Cerebellar nuclear complex (tissue), 1 donor: ENCODE measurements at regions not wholly inside any gene's neighbourhood (a gene's known extent, or its start where the extent isn't known, plus 50 kb on each side); places are given as distances from the start of the nearest gene placed in this dataset.
"Not testable (repeated sequence)": the region's sequence is repeated elsewhere in the genome, so short reads cannot be mapped to it uniquely, and the experiment has no call there.

ENCODE experiments used
- DNase-seq, 2 experiments: peaks; one replicate each; lab custom pipeline; 2025; lab: John Stamatoyannopoulos, UW

DNA sequence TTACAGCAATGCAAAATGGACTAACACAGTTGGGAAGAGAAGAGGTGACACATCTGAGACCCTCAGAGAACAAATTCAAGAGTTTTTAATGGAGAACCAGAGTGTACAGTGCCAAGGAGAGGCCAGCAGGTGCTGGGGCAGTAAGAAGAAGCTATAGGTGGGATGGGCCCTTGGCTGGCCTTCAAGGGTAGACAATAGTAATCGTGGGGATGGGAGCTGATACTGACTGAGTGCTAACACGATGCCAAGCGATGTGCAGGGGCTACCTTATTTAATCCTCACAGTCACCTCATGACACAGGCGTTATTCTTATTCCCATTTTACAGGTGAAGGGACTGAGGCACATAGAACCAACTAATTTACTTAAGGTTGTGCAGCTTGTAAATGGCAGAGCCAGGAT is 131.9 kb upstream of the ID2 start:
- no peak for DNase-seq

DNA sequence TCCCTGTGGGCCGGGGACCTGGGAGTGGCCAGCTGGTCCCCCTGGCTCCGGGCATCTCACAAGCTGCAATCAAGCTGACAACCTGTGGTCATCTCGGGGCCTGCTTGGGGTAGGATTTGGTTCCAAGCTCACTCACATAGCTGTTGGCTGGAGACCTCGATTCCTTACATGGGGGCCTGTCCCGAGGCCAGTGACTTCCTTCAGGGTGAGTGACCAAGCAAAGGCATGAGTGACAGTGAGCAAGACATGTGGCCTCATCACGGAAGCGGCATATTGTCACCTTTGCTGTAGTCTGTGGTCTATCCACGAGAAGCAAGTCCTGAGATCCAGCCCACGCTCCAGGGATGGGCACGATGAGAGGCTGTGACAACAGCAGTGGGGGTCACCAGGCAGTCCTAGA is 131.4 kb upstream of the ID2 start:
- no peak for DNase-seq

DNA sequence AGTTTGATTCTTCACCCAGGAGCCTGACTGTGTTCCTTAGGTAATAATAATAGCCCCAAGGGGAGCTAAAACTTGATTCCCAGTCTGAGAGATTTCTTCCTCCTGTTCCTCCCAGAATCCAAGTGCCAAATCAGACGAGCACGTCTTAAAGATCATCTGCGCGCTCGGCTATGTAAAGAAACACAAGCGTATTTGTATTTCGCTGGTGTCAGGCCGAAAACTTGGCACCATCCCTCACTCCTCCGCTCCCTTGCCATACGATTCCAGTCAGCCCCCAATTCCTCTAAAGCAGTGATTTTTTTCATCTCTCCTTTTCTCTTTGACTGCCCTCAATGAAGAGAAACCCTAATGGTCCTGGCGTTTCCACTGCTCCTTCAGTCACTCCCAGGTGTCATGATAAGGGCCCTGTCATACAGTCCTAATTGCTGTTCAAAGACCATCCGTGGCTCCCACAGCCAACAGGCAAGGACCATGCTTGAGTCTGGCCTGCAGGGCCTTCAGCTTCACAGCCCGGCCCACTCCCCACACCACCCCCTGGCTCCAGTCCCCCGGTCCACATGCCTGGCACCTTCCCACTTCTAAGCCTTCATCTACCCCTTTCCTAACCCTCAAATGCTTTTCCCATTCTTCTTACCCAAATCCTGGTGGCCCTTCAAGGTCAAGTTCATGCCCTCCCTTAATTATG is 130.8 kb upstream of the ID2 start:
- DNase-seq, result no peak

DNA sequence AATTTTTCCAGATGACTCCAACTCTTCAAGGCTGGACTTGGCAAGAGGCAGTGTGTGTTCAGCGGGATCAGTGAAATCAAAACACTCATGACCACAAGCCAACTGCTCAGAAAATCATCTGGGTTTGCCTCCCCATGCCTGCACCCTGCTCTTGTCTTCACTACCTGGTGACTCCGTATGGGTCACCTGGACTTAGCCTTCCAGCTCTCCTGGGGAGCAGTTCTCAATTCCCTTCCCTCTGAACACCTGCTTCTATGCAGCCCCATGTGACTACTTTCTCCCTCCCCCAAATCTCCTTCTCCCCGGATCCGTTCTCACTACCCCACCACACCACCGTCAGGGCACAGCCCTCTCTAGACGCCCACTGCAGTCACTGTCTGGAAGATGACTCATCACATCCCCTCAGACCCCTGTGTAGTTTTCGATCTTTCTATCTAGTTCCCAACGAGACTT is 130.2 kb upstream of the ID2 start:
- DNase-seq, result no peak

DNA sequence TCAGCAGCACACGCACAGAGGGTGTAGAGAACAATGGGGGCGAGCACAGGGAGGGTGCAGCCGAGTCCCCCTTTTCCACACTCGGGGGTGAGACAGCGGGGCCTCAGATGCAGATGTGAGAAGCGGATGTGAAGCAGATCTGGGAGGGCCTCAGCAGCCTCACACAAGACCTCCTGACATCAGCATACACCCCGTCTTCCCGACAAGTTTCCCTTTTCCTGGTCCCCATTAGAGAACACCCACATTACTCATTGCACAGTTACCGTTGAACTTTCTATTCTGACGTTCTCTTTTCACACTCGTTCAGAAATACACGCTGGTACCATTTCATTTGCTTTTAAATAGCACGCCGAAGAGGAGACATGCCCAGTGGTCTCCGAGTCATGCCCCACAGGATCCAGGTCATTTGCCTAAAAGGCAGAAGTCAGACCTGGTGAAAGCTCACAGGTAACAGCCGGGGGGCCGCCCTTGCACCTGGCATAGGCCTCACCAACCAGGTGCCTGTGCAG is 129.5 kb upstream of the ID2 start:
- no peak for DNase-seq

DNA sequence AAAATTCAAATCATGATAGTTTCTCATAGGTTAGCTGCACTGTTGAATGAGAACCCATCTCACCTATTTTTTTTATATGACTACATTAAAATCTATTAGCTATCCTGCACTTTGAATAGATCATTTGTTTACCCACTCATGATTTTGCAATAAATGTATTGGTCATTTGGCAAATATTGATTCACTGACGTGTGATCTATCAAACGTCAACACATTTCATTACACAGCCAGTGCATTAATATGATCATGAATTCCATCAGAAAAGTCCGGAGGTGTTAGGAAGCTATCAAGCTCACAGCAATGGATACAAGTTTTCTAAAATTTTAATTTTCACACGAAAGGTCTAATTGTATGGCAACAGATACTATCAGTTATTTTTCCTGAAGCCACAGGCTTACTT is 128.2 kb upstream of the ID2 start:
- no peak for DNase-seq

DNA sequence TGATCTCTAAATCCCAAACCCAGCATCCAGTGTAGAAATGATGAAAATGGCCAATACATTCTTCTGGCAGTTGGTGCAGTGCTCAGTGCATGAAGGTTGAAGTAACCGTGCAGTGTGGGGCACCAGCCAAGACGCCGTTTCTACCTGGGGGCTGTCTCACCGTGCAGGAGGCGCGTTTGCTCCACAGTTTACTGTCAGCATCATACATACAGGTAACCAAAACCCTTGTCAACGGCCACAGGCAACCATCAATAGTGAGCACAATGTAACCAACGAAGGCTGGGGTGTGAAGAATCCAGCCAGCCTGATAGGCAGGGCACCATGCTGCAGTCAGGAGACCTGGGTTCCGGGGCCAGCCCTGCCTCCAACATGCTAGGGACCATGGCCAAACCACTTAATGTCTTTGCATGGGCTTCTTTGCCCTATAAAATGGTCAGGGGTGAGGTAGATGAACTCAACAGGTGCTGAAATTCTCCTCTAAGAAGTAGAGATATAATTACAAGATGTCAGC is 127.5 kb upstream of the ID2 start:
- DNase-seq, result no peak

DNA sequence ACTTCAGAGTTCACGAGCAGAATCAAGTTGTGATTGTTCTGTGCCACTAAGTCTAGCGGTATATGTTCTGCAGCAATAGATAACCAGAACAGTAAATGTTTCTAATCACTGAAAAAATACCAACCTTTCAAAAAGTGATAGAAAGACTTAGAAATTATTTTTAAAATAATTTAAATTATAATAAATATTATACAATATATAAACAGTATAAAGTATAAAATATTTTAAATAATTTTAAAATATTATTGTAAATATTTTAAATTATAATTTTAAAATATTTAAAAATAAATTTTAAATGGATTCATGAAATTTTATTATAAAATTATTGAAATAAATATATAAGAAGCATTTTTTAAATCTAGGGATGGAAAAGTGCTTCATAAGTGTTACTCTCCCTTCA is 126.3 kb upstream of the ID2 start:
- DNase-seq, result no peak

DNA sequence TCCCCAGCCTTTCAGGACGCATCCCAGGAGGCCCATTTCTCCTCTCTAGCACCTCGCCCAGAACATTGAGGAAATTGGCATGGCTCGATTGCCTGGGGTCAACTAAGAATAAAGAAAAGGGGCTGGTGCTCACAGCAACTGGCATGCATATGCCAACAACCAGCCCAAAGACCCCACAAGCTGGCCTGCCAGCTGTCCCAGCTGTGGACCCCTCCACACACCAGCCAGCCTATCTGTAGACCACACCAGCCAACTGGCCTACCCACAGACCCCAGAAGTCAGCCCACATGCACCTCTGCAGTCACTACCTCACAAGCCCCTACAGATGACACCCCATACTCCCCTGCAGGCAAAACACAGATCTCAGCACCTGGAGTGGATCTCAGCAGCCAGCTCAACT is 123.8 kb upstream of the ID2 start:
- DNase-seq, result no peak

DNA sequence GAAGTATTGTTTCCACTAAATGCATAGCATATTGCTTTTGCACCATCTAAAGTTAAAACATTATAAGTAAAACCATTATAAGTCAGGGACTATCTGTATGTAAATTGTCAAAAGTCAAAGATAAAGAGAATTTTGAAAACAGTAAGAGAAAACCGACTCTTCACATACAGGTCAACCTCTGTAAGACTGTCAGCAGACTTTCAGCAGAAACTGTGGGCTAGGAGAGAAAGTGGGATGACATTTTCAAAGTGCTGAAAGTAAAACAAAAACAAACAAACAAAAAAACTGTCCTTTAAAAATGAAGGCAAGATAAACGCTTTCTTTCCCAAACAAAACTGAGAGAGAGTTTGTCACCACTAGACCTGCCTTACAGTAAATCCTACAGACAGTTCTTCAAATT is 122.9 kb upstream of the ID2 start:
- no peak for DNase-seq

DNA sequence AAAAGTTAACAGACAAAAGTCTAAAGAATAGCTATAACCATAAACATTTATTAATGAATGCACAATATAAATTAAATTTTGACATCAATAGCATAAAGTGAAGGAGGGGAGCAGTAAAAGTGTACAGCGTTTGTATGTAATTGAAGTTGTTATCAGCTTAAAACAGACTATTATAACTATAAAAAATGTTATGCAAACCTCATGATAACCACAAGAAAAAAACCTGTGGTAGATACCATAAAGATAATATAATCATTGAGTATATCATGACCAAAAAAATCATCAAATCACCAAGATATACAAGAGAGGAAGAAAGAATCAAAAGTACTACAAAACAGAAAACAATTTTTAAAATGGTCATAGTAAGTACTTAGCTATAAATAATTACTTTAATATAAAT is 122.1 kb upstream of the ID2 start:
- no peak for DNase-seq

DNA sequence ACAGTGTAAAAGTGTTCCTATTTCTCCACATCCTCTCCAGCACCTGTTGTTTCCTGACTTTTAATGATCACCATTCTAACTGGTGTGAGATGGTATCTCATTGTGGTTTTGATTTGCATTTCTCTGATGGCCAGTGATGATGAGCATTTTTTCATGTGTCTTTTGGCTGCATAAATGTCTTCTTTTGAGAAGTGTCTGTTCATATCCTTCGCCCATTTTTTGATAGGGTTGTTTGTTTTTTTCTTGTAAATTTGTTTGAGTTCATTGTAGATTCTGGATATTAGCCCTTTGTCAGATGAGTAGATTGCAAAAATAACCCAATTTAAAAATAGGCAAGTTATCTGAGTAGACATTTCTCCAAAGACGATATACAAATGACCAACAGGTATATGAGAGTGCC is 120.2 kb upstream of the ID2 start:
- not testable (repeated sequence) for DNase-seq

DNA sequence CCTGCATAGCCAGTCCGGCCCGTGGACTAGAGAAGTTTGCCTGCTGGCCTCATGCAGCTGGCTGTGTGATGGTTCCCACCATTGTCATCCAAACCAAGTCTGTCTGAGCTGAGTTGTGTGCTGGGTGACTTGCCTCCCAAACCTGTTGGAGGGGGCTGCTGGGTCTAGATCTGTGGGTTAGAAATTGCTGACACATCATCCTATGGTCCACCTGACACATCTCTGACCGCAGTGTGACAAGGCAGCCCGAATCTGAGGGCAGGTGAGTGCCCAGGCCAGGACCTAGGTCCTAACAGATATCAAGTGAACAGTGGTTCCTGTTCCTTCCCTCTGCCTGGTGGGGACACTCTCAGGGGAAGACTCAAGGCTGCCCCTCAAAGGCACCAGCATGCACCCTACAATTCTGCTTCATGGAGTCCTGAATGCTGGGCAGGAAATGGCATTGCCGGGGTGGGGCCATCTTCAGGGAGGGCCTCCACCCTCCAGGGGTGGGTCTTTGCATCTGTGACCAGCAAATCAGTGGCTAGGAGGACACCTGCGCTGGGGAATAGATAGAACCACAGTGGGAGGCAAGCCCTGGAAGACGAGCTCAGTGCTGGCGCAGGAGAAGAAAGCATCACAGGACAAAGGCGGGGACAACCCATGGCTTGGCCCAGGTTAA is 117.9 kb upstream of the ID2 start:
- no peak for DNase-seq

DNA sequence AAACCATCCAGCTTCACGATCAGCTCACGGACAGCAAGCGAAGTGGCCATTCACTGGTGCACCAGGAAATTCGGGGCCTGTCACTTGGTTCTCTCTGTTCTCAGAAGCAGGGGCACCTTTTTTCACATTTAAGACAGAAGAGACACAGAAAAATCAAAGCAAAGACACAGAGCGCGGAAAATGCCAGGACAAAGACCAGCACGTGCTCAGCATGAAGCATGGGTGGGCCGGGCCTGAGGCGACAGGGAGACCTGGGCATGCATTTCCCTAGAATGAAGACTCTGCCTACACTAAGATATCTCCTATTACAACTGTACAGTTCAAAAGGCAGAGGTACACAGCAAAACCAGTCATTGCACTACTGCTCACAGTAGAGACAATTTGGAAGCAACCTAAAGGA is 117.4 kb upstream of the ID2 start:
- no peak for DNase-seq

DNA sequence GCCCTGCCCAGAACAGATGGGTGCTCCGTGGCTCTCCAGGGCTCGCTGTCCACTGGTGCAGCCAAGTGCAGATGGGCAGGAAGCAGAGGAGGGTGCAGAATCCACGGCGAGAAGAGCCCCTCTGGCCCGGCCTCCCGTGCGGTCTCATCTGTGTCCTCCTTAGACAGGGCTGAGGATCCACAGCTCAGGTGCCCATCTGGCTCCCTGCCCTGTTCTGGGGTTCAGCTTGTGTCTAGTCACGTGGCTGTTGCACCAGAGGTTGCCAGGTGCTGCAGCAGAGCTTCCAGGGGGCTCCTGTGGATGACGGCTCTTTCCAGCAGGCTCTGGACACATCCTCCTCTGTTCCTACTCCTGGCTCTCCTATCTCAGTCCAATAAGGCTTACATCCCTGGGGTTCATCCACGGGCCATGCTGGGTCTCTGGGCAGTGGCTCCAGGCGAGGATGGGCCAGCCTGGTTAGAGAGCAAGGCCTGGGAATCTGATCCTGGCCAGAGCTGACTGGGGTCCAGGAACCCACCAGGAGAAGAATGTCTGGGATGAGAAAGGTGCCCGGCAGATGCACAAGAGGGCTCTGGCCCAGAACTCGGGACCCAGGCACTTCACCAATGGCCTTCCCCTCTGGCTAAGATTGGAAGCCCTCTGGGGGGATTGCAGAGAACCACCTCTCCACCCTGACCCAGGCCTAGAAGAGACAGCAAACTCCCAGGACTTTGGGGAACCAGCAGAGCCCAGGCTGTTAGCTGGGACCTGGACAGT is 116.3 kb upstream of the ID2 start:
- DNase-seq, result no peak

DNA sequence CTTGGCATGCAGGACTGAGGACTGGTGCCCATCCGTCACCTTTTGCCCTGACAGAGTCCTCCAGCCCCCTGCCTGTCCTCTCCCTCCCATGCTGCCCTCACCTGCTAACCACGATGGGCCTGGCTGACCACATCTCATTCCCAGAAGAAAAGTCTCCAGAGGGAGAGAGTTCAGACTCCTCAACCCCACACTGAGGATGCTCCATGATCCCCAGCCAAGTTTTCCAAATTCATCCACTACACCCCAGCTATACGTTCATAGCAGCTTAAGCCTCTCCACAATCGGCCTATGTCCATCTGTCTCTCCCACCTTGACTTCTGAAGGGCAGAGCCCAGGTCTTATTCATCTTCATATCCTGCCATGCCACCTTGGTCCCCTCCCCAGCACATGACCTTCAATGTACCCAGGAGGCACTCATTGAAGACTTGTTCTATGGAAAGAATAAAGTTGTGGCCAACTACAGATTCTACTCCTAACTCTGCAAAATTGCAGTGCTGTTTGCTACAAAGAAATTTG is 115.6 kb upstream of the ID2 start:
- DNase-seq, result no peak

DNA sequence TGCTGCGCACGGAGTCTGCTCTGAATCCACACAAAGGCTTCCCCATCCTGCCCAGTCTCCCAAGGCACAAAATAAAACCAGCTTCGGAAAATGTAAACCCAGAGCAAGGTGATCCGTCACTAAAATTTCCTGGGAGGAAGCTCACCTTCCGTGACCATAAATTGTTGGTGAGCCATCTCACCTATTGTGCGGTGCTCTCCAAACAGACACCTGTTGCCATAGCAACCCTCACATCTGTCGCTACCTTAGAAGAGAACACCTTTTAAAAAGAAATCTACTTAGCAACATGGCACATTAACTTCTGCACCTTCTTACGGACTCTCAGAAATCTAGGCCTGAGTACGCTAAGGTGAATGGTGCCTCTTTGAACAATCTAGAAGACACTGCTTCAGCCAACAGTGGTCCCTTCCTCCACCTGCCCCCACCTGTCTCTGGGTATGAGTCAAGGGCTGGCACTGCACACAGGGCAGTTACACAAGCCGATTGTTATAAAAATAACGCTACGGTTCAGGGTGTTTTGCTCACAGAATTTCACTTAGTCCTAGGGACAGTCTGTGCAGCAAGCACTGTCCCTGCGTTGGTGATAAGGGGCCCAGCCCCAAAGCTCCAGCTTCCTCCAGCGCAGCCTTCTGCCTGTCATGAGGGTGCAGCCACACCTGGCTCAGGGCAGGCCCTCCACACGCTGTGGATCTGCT is 114.9 kb upstream of the ID2 start:
- no peak for DNase-seq

DNA sequence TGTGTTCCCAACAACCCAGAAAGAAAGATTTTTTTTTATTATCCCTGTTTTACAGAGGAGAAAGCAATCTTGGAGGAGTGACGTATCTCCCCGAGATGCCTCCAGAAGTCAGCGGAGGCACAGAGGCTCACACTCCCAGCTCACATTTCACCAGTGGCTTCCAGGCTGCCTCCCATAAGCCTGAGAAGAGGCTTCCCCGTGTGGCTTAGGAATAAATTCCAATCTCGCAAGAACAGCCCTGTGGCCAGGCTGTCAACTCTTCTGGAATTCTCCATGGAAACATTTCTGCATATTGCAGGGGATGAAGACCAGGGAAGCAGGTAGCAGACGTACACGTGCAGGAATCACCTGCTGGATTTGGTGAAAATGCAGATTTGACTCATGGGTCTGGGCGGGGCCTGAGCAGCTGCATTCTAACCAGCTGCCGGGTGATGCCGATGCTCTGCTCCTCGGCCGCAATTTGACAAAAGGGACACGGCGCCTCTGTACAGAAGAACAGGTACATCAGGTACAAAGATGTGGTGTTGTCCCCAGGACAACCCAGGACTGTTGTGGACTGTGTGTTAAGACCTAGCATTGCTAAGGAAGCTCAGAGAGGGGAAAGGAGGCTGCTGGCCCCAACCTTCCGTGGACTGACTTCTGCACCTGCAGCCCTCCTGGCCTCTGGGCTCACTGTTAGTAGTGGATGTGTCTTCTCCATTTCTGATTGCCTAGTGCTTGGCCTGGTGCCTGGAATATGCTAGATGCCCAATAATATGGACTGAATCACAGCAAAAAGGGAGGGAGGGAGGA is 114.2 kb upstream of the ID2 start:
- no peak for DNase-seq

DNA sequence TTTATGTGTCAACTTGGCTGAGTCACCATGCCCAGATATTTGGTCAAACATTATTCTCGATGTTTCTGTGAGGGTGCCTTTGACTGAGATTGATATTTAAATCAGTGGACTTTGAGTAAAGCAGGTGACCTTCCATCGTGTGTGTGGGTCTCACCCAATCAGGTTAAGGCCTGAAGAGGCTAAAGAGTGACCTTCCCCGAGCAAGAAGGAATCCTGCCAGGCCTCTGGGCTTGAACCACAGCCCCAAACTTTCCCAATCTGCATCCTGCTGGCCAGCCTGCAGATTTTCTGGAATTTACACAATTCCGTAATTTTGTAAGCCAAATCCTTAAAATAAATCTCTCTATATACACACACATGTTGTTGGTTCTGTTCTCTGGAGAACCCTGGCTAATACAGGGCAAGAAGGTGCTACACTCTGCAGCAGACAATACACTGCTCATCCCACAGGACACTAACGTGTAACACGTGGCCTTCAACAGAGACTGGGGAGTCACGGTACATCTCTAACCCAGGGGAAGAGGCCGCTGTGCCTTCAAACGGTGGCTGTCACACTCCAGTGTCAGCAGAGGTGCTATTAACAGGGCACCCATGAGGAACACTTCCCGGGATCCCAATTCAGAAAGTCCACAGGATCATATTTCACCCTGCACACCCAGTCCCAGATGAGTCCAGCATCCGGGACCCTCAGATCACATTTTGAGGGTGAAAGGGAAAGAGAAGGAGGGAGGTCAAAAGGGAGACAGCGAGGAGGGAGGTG is 113.1 kb upstream of the ID2 start:
- no peak for DNase-seq

DNA sequence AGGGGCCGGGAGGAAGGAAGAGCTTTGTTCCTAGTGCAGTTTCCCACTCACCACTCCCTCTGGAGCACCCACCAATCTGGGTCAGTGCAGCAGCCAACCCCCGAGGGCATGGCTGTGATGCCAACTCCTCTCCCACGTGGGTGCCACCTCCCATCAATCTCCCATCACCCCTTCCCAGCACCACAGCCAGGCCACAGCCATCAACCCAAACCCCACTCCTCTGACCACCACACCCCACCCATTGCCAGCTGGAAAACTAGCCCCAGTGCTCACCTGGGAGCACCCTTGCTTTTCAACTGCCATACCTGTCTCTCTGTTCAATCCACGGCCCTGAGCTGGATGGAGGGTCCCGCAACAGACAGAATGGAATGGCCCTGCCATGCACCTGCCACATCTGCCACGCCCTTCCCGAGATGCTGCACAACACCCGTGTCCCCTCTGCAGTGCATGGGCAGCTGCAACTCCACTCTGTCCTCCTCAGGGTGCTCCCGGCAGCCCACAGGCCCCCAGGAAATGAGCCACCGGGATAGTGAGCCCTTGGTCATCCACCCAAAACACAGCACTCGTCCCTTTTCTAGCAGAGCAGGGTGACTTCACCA is 112.4 kb upstream of the ID2 start:
- DNase-seq, result no peak
